GM12872 (cell line): ENCODE measurements at regions not wholly inside any gene's neighbourhood (a gene's known extent, or its start where the extent isn't known, plus 50 kb on each side); places are given as distances from the start of the nearest gene placed in this dataset.

Experiments
- TF ChIP-seq, protein P1 (sequence below): IDR thresholded peaks from 3 replicates; pipeline ENCODE4 v1.5.1; 2011; ENCODE audit warnings: low read depth, mild to moderate bottlenecking, low read length, moderate library complexity; ENCODE audit not compliant: insufficient read depth

DNA sequence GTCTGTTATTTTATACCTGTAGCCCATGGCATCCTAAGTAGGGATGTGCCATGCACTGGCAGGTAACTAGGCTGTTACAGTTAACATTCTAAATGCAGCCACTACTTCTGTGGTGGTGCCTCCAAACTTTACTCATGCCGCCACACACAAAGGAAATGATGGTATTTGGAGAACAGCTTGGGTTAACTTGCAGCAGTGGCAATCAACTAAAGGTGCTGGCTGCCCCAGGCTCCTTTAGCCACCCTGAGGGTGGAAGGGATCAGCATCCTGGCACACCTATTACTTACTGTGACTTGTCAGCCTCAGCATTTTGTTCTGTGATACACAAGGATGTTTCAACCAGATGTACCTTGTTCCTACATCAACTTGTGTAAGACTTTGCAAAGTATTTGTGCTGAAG is 221.8 kb upstream of the PPP1R3A start:
- TF ChIP-seq, protein P1, sequence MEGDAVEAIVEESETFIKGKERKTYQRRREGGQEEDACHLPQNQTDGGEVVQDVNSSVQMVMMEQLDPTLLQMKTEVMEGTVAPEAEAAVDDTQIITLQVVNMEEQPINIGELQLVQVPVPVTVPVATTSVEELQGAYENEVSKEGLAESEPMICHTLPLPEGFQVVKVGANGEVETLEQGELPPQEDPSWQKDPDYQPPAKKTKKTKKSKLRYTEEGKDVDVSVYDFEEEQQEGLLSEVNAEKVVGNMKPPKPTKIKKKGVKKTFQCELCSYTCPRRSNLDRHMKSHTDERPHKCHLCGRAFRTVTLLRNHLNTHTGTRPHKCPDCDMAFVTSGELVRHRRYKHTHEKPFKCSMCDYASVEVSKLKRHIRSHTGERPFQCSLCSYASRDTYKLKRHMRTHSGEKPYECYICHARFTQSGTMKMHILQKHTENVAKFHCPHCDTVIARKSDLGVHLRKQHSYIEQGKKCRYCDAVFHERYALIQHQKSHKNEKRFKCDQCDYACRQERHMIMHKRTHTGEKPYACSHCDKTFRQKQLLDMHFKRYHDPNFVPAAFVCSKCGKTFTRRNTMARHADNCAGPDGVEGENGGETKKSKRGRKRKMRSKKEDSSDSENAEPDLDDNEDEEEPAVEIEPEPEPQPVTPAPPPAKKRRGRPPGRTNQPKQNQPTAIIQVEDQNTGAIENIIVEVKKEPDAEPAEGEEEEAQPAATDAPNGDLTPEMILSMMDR, result no peak

DNA sequence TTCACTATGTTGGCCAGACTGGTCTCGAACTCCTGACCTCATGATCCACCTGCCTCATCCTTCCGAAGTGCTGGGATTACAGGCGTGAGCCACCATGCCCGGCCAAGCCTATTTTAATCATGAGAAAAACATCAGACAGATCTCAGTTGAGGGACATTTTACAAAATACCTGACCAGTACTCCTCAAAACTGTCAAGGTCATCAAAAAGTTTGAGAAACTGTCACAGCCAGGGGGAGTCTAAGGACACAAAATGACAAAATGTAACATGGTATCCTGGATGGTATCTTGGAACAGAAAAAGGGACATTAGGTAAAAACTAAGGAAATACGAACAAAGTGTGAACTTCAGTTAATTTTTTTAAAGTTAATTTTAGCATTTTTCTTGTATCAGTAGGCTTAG is 219.8 kb upstream of the PPP1R3A start:
- TF ChIP-seq, protein P1, result no peak

DNA sequence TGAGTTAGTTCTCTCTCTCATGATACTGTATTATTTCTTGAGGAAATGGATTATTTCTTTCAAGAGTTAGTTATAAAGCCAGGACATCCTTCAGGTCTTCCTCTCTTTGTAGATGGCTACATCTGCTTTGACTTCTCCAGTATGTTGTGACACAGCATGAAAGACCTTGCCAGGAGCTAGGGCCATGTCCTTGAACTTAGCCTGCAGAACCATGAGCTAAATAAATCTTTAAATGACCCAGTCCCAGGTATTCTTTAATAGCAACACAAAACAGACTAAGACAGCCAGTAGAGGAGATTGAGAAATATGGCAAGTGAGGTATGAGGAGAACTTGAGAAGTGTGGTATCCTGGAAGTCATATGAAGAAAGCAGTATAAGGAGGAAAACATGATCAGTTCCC is 214.9 kb upstream of the PPP1R3A start:
- TF ChIP-seq, protein P1, result no peak

DNA sequence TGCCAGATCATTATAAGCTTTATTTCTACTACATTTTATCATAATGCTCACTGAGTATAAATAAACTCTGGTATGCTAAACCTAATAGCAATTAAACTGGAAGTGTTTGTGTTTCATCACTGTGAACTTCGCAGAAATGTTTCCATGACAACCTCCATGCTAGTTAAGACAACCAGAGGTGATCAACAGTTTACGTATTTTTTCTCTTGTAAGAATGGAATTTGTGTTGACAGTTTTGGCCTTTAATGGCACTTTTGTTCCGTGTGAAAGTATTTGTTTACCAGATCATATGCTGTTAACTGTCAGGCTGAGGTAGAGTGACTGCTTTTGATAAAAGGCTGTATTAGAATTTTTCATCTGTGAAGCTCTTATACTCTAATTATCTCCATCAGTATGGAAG is 212.1 kb upstream of the PPP1R3A start:
- TF ChIP-seq, protein P1, result no peak

DNA sequence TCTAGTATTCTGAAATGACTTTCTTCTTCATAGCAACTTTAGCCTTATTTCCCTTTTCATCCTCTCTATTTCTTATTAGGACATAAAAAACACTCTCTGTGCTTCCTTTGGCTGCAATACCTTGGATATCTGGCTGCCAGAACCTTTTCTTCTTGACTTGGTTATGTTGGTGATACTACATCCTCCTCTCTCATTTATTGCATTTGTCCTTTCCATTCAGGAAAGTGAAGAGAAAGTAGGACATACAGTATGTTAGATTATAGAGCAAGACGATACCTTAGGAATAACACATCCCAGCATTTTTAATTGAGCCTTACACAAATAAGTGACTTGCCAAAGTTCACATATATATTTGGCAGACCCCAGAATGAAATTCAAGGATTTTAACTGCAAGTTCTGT is 210.1 kb upstream of the PPP1R3A start:
- TF ChIP-seq, protein P1, result no peak

DNA sequence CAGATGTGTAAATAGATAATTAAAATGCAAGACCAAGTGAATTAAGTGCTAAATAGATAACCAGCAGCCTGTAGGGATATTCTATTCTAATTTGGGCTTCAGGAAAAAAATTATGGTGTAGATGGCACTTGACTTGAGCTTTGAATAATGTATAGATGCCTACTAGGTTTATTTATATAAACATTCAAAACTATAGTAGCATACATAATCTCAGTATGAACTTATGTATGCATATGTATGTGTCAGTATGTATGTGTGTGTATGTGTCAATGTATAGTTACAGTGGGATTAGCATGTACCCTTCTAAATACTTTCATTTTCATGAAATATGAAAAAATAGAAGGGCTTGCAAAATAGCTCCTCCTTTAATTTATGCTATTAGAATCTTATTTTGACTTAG is 207.3 kb upstream of the PPP1R3A start:
- TF ChIP-seq, protein P1, result no peak

DNA sequence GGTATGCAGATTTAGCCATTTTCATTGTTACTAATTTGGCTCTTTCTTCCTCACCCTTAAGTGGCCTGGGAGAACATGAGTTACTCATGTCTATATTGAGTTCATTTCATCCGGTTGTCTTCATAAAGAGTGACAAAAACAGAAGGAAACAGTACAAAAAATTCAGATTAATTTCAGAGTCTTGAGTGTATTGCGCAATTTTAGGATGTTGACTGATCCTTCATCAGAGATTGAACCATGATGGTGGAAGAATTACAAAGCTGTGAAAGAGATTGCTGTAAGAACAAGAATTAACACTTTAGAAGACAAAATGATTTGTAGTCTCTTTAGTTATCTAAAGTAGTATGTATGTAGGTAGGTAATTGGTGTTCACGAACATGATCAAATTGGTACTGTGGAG is 194.0 kb upstream of the PPP1R3A start:
- TF ChIP-seq, protein P1, result no peak

DNA sequence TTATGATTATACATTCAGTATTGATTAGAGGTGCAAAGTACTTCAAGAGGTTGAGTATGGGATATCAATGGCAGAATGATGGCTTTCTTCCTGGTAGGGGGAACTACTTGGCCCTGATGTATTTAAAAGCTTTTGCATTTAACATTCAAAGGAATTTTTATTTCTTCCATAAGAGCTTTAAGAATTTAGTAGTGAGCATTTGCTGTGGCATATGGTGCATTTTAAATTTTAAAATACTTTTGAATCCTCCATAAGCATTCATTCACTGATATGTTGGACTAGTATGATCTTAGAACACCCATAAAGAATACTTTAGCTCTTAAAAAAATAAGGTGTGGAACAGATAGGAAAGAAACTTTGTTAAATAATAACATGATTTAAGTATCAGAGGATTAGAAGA is 191.9 kb upstream of the PPP1R3A start:
- TF ChIP-seq, protein P1, result no peak
